Left ventricle myocardium inferior (tissue), 1 donor: ENCODE measurements at regions not wholly inside any gene's neighbourhood (a gene's known extent, or its start where the extent isn't known, plus 50 kb on each side); places are given as distances from the start of the nearest gene placed in this dataset.
"Not testable (repeated sequence)": the region's sequence is repeated elsewhere in the genome, so short reads cannot be mapped to it uniquely, and the experiment has no call there.

Experiments used
- DNase-seq: peaks from one replicate; pipeline ENCODE4 v3.0.0-alpha.2; 2020
- H3K27ac ChIP-seq: fragments of 200-600 bp; replicated peaks from 2 replicates; pipeline ENCODE4 v1.8.0; 2021
- H3K27me3 ChIP-seq: fragments of 200-600 bp; 2 replicates; pipeline ENCODE4 v1.8.0; 2021; ENCODE audit warnings: low read depth
- H3K36me3 ChIP-seq: fragments of 200-600 bp; 2 replicates; pipeline ENCODE4 v1.8.0; 2021
- H3K4me1 ChIP-seq: fragments of 200-600 bp; 2 replicates; pipeline ENCODE4 v1.8.0; 2021
- H3K4me3 ChIP-seq: fragments of 200-600 bp; 2 replicates; pipeline ENCODE4 v1.8.0; 2021; ENCODE audit warnings: mild to moderate bottlenecking, moderate library complexity
- H3K9me3 ChIP-seq: fragments of 200-600 bp; replicated peaks from 2 replicates; pipeline ENCODE4 v1.8.0; 2021
- intact Hi-C: fragments of 100-400 bp; cut with micrococcal nuclease; formaldehyde crosslinking; loops from one replicate; pipeline ENCODE4 v1.11.0; 2022
- TF ChIP-seq, protein P1 (sequence below): fragments of 200-600 bp; IDR thresholded peaks from 2 replicates; pipeline ENCODE4 v1.8.0; 2021; ENCODE audit warnings: antibody characterized with exemption, mild to moderate bottlenecking, borderline replicate concordance
- donor health status: DM: no; HTN: yes; CAD: no; lungs with severe emphysema.

DNA sequence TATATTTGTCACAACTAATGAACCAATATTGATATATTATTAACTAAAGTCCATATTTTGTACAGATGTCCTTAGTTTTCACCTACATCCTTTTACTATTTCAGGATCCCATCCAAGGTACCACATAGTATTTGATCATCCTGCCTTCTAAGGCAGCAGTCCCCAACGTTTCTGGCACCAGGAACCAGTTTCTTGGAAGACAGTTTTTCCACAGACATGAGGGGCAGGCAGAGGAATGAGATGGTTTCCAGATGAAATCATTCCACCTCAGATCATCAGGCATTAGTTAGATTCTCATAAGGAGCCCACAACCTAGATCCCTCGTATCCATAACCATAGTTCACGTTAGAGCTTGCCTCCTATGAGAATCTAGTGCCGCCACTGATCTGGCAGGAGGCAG, 82.8 kb upstream of the BCL2L14 start:
- Histone ChIP-seq H3K27me3 (no peaks in the 10 kb centered on the region), H3K4me1 (no peaks in the 10 kb centered on the region), H3K9me3 (peaks cover 10% of the 10 kb centered on the region), H3K27ac (no peak overlapping the region), H3K36me3 (no peaks in the 10 kb centered on the region), H3K4me3 (no peak overlapping the region)
- TF ChIP-seq, protein P1, sequence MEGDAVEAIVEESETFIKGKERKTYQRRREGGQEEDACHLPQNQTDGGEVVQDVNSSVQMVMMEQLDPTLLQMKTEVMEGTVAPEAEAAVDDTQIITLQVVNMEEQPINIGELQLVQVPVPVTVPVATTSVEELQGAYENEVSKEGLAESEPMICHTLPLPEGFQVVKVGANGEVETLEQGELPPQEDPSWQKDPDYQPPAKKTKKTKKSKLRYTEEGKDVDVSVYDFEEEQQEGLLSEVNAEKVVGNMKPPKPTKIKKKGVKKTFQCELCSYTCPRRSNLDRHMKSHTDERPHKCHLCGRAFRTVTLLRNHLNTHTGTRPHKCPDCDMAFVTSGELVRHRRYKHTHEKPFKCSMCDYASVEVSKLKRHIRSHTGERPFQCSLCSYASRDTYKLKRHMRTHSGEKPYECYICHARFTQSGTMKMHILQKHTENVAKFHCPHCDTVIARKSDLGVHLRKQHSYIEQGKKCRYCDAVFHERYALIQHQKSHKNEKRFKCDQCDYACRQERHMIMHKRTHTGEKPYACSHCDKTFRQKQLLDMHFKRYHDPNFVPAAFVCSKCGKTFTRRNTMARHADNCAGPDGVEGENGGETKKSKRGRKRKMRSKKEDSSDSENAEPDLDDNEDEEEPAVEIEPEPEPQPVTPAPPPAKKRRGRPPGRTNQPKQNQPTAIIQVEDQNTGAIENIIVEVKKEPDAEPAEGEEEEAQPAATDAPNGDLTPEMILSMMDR: no peak
- intact Hi-C loops: no loop called here
- no peak for DNase-seq

DNA sequence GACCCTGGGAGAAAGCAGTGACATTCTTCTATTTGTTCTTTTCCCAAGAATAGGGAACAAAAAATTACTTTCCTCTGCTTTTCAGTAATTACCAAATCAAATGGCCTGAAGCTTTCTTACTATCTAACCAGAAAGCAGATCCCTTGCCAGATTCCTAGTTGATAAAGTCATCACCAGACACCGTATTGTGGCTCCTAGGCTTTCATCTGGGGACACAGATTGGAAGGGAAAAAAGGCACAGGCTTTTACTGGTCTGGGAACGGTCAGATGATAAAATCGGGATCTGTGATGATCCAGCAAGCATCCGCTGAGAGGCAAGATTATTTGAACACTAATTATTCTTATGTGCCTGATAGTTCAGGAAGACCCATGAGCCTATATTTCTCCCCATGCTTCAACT, 79.1 kb upstream of the BCL2L14 start:
- no peaks in the 10 kb centered on the region for H3K4me1 ChIP-seq
- TF ChIP-seq, protein P1: no peak
- H3K9me3 ChIP-seq: peaks cover 5% of the 10 kb centered on the region

DNA sequence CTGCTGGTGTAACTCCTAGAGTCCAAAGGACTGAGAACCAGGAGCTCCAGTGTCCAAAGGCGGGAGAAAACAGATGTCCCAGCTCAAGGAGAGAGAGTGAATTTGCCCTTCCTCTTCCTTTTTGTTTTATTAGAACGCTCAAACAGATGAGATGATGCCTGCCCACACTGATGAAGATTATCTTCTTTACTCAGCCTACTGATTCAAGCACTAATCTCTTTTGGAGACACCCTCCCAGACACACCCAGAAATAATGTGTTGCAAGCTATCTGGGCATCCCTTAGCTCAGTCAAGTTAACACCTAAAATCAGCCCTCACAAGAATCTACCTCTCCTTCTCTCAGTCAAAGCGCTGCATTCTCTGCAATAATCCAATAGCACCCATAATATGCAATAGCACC, 78.2 kb upstream of the BCL2L14 start:
- no peak for DNase-seq
- Histone ChIP-seq H3K4me3 (no peak overlapping the region), H3K27me3 (no peaks in the 10 kb centered on the region), H3K27ac (no peak overlapping the region), H3K9me3 (peaks cover 5% of the 10 kb centered on the region), H3K4me1 (no peaks in the 10 kb centered on the region), H3K36me3 (no peaks in the 10 kb centered on the region)
- intact Hi-C loops: no loop called here
- TF ChIP-seq, protein P1: no peak

More for the DNA sequence above, 79.1 kb upstream of the BCL2L14 start:
- no peak overlapping the region for H3K27ac ChIP-seq
- no peaks in the 10 kb centered on the region for H3K36me3 ChIP-seq
- intact Hi-C loops: no loop called here
- DNase-seq: no peak
- H3K27me3 ChIP-seq: no peaks in the 10 kb centered on the region
- no peak overlapping the region for H3K4me3 ChIP-seq

DNA sequence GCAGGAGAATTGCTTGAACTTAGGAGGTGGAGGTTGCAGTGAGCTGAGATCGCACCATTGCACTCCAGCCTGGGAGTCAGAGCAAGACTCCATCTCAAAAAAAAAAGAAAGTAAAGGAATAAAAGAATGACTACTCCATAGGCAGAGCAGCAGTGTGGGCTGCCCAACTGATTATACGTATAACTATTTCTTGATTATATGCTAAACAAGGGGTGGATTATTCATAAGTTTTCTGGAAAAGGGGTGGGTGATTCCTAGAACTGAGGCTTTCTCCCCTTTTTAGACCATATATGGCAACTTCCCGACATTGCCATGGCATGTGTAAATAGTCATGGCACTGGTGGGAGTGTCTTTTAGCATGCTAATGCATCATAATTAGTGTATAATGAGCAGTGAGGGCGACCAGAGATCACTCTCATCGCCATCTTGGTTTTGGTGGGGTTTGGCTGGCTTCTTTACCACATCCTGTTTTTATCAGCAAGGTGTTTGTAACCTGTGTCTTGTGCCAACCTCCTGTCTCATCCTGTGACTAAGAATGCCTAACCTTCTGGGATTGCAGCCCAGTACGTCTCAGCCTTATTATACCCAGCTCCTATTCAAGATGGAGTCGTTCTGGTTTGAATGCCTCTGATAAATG, 72.3 kb upstream of the BCL2L14 start:
- H3K4me1 ChIP-seq, intact Hi-C loops, DNase-seq, H3K27me3 ChIP-seq, H3K4me3 ChIP-seq, H3K27ac ChIP-seq, H3K36me3 ChIP-seq, H3K9me3 ChIP-seq: not testable (repeated sequence)

DNA sequence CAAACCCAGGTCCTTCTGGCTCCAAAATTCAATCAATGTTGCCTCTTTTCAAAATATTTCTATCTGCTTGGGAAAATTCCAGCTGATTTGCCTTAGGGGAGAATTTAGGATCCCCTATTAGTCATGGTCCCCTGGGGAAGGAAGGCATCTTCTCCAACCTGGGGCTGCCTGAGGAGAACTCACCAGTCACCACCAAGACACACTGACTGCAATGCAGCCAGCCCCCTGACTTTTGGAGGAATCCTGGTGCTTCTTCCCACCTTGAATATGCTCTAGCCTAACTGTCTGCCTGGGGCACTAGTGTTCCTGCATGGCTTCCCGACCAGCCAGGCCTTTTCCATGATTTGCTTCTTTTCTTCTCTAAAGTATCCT, 71.8 kb upstream of the BCL2L14 start:
- Histone ChIP-seq H3K27me3 (no peaks in the 10 kb centered on the region), H3K9me3 (no peaks in the 10 kb centered on the region), H3K4me3 (no peak overlapping the region), H3K4me1 (no peaks in the 10 kb centered on the region), H3K36me3 (no peaks in the 10 kb centered on the region), H3K27ac (no peak overlapping the region)
- TF ChIP-seq, protein P1: no peak
- intact Hi-C loops: no loop called here
- no peak for DNase-seq

DNA sequence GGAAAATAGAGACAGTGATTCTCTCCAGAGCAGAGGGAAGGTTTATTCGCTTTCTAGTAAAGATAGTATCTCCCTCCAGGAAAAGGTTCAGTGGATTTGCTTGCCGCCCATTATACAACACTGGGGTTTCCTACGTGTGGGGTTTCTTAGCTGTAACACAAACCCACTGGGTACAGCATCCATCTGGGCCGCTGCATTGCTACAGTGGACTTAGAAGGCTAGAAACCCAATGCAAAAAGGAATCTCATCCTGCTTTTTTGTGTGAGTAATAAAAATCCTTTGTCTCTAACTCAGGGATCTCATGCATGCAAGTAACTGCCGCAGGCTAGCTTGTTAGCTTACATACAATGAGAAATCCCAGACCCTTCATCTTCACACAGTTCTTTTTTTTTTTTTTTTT, 67.1 kb upstream of the BCL2L14 start:
- H3K9me3 ChIP-seq: no peaks in the 10 kb centered on the region
- H3K4me1 ChIP-seq: no peaks in the 10 kb centered on the region
- TF ChIP-seq, protein P1: no peak
- H3K27me3 ChIP-seq: no peaks in the 10 kb centered on the region
- H3K4me3 ChIP-seq: no peak overlapping the region
- H3K36me3 ChIP-seq: no peaks in the 10 kb centered on the region
- H3K27ac ChIP-seq: no peak overlapping the region
- intact Hi-C loops: no loop called here
- no peak for DNase-seq
